Esophagus (tissue), 2 donors: ENCODE measurements at regions not wholly inside any gene's neighbourhood (a gene's known extent, or its start where the extent isn't known, plus 50 kb on each side); places are given as distances from the start of the nearest gene placed in this dataset.

ENCODE experiments used
- H3K27ac ChIP-seq, 2 donors: one replicate each; pipeline ENCODE4 v1.5.1; 2013; ENCODE audit warnings: low read depth in 2 of 2, mild to moderate bottlenecking in 2 of 2, inconsistent platforms in 1 of 2, low read length in 1 of 2, moderate library complexity in 1 of 2
- H3K27me3 ChIP-seq, 2 donors: one replicate each; pipeline ENCODE4 v1.6.1; 2013; ENCODE audit warnings: low read length in 2 of 2, control low read depth in 1 of 2, mild to moderate bottlenecking in 1 of 2; ENCODE audit not compliant: insufficient read depth in 2 of 2, control insufficient read depth in 1 of 2
- H3K36me3 ChIP-seq, 2 donors: one replicate each; pipeline ENCODE4 v1.6.1; 2013; ENCODE audit warnings: low read length in 1 of 2; ENCODE audit not compliant: control insufficient read depth in 2 of 2, insufficient read depth in 2 of 2
- H3K4me1 ChIP-seq, 2 donors: one replicate each; pipeline ENCODE4 v1.6.1; 2013; ENCODE audit warnings: low read length in 1 of 2; ENCODE audit not compliant: control insufficient read depth in 2 of 2, insufficient read depth in 2 of 2
- H3K4me3 ChIP-seq, 2 donors: one replicate each; pipeline ENCODE4 v1.5.1; 2013; ENCODE audit warnings: low read length in 2 of 2, mild to moderate bottlenecking in 2 of 2, low read depth in 1 of 2, moderate library complexity in 1 of 2
- H3K9me3 ChIP-seq, 2 donors: one replicate each; pipeline ENCODE4 v1.6.1; 2013; ENCODE audit warnings: mild to moderate bottlenecking in 2 of 2, low read depth in 1 of 2, low read length in 1 of 2, moderate library complexity in 1 of 2; ENCODE audit not compliant: control insufficient read depth in 2 of 2, insufficient read depth in 1 of 2
- WGBS, 2 donors: extraction: QIAGEN DNeasy Blood & Tissue Kit; methylation state at CpG; one replicate each; pipeline ENCODE4 v1.1.7; 2013; 5-methylcytosine and 5-hydroxymethylcytosine counted together
- donor health status: healthy with polysubstance abuse.
- donor health status: Bipolar disorder and iron deficiency.

- H3K9me3 ChIP-seq = no peaks in the 10 kb centered on the region
- peaks cover 6 to 7% of the 10 kb centered on the region in 2 donors for H3K4me1 ChIP-seq
- no peaks in the 10 kb centered on the region for H3K27me3 ChIP-seq
- H3K4me3 ChIP-seq = no peak overlapping the region
- H3K36me3 ChIP-seq = no peaks in the 10 kb centered on the region
- WGBS, 2 donors = 68 to 71% methylated on average over 7 of the region's 7 CpGs
- H3K27ac ChIP-seq = no peak overlapping the region
Measured at GRCh38 chr2:15700599-15701340, 109.1 kb downstream of the DDX1 start.

GRCh38 chr2:15701341-15701907 lies 109.8 kb downstream of the DDX1 start:
- no peak overlapping the region for H3K4me3 ChIP-seq
- 75 to 78% methylated on average over 11 of the region's 11 CpGs for WGBS, 2 donors
- peaks cover 6 to 7% of the 10 kb centered on the region in 2 donors for H3K4me1 ChIP-seq
- H3K27ac ChIP-seq = no peak overlapping the region
- H3K9me3 ChIP-seq = no peaks in the 10 kb centered on the region
- no peaks in the 10 kb centered on the region for H3K27me3 ChIP-seq
- H3K36me3 ChIP-seq = no peaks in the 10 kb centered on the region

- peaks cover 6 to 7% of the 10 kb centered on the region in 2 donors for H3K4me1 ChIP-seq
- no peaks in the 10 kb centered on the region for H3K36me3 ChIP-seq
- H3K9me3 ChIP-seq = no peaks in the 10 kb centered on the region
- no peak overlapping the region for H3K27ac ChIP-seq
- no peaks in the 10 kb centered on the region for H3K27me3 ChIP-seq
- H3K4me3 ChIP-seq = no peak overlapping the region
Measured at GRCh38 chr2:15701991-15702390, 110.3 kb downstream of the DDX1 start.

- peaks cover 6 to 7% of the 10 kb centered on the region in 2 donors for H3K4me1 ChIP-seq
- H3K36me3 ChIP-seq = no peaks in the 10 kb centered on the region
- 75 to 82% methylated on average over 4 of the region's 4 CpGs for WGBS, 2 donors
- H3K27me3 ChIP-seq = no peaks in the 10 kb centered on the region
- H3K9me3 ChIP-seq = no peaks in the 10 kb centered on the region
- H3K4me3 ChIP-seq = no peak overlapping the region
- no peak overlapping the region for H3K27ac ChIP-seq
Measured at GRCh38 chr2:15702452-15702851, 110.8 kb downstream of the DDX1 start.

GRCh38 chr2:15703365-15703869 lies 111.7 kb downstream of the DDX1 start:
- Histone ChIP-seq H3K4me3 (no peak overlapping the region), H3K27ac (peak overlapping the region in 1 of 2 donors; percentile 19), H3K27me3 (no peaks in the 10 kb centered on the region), H3K4me1 (peaks cover 6 to 7% of the 10 kb centered on the region in 2 donors), H3K36me3 (no peaks in the 10 kb centered on the region), H3K9me3 (no peaks in the 10 kb centered on the region)
- WGBS, 2 donors = 90 to 91% methylated on average over 1 of the region's 1 CpG

DNA sequence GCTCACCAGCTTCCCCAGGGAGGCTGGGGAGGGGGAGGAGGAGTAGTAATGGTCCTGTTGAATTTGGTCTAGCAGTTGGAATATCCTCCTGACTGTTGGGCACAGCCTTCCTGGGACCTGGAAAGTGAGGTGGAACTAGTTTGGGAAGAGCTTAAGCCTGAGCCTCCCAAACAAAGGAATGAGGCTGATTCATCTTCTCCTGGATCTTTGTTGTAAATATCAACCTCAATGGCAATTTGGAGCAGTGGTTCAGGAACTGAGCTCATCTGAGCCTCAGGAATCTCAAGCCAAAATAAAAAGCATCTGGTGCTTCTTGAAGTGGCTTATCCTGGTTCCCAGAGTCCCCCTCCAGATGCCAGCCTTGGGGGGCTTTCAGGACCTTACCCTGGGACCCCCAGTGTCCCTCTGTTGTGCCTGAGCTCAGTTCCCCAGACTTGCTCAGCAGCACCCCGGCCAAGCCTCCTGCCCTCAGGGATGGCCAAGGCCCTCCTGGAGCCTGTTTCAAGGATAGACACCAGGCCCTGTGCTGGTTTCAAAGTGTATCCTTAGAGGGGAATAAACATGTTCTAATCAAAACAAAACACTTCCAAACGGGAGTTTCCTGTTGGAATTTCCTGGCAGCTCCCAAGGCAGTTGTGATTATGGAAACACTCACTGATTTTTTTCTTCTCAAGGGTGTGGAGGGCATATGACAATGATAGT lies 112.6 kb downstream of the DDX1 start:
- Histone ChIP-seq H3K9me3 (no peaks in the 10 kb centered on the region), H3K27me3 (no peaks in the 10 kb centered on the region), H3K36me3 (no peaks in the 10 kb centered on the region), H3K27ac (peak overlapping the region; percentile 19 to 49), H3K4me1 (peaks cover 6 to 7% of the 10 kb centered on the region in 2 donors), H3K4me3 (no peak overlapping the region)
- 39% methylated on average over 2 of the region's 2 CpGs for WGBS, 2 donors

- Histone ChIP-seq H3K27ac (peak overlapping the region in 1 of 2 donors; percentile 8), H3K4me3 (no peak overlapping the region), H3K4me1 (peaks cover 6 to 7% of the 10 kb centered on the region in 2 donors), H3K36me3 (no peaks in the 10 kb centered on the region), H3K27me3 (no peaks in the 10 kb centered on the region), H3K9me3 (no peaks in the 10 kb centered on the region)
- WGBS, 2 donors = 76 to 79% methylated on average over 1 of the region's 1 CpG
Measured at GRCh38 chr2:15704788-15705115, 113.1 kb downstream of the DDX1 start.

DNA sequence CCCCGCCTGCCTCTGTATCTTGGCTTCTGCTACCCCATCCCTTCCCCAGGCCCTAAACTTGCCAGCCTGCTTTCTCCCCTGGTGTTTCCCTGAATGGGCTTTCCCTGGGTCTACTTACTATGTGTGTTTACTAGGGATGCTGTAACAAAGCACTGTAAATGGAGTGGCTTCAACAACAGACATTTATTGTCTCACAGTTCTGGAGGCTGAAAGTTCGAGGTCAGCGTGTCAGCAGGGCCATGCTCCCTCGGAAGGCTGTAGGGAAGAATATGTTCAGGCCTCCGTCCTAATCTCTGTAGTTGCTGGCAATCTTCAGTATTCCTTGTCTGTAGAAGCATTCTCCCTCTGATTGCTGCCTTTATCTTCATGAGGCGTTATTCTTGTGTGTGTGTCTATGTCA lies 113.6 kb downstream of the DDX1 start:
- peaks cover 6 to 7% of the 10 kb centered on the region in 2 donors for H3K4me1 ChIP-seq
- H3K36me3 ChIP-seq = no peaks in the 10 kb centered on the region
- no peaks in the 10 kb centered on the region for H3K27me3 ChIP-seq
- no peaks in the 10 kb centered on the region for H3K9me3 ChIP-seq
- 89 to 93% methylated on average over 6 of the region's 6 CpGs for WGBS, 2 donors
- no peak overlapping the region for H3K4me3 ChIP-seq
- H3K27ac ChIP-seq = no peak overlapping the region

GRCh38 chr2:15705839-15706386 lies 114.2 kb downstream of the DDX1 start:
- no peak overlapping the region for H3K4me3 ChIP-seq
- 92 to 94% methylated on average over 3 of the region's 3 CpGs for WGBS, 2 donors
- H3K9me3 ChIP-seq = no peaks in the 10 kb centered on the region
- no peak overlapping the region for H3K27ac ChIP-seq
- H3K27me3 ChIP-seq = no peaks in the 10 kb centered on the region
- H3K4me1 ChIP-seq = peaks cover 6 to 7% of the 10 kb centered on the region in 2 donors
- no peaks in the 10 kb centered on the region for H3K36me3 ChIP-seq
